ENCODE measurements at regions not wholly inside any gene's neighbourhood (a gene's known extent, or its start where the extent isn't known, plus 50 kb on each side); places are given as distances from the start of the nearest gene placed in this dataset.

- intact Hi-C loops (cut with micrococcal nuclease; ENCODE audit: unreplicated experiment), result no loop called here
- no peaks in the 10 kb centered on the region for H3K4me1 ChIP-seq (ENCODE audit: insufficient read depth, low read length, poor library complexity, severe bottlenecking)
- H3K79me2 ChIP-seq (ENCODE audit: insufficient read depth, low read depth, low read length), result no peaks in the 10 kb centered on the region
- H3K4me3 ChIP-seq (ENCODE audit: low read depth, low read length, poor library complexity, severe bottlenecking), result no peak overlapping the region
- no peaks in the 10 kb centered on the region for H3K9me3 ChIP-seq (ENCODE audit: low read length)
- H3K36me3 ChIP-seq (ENCODE audit: insufficient read depth, low read length), result no peaks in the 10 kb centered on the region
- H2AFZ ChIP-seq (ENCODE audit: low read length), result no peak overlapping the region
- no peaks in the 10 kb centered on the region for H3K9me2 ChIP-seq (ENCODE audit: insufficient read depth, low read length)
- BruUV-seq (replicated peaks), result no TSS peak
- ChIA-PET CTCF (ENCODE audit: unreplicated experiment) (no interaction called here), POLR2A (no interaction called here)
- DNase-seq (ENCODE audit: low spot score), result no peak
- TF ChIP-seq CTCF (conservative IDR thresholded peaks at IDR 0.05; ENCODE audit: low read length) (no peak), EZH2phosphoT487 (IDR thresholded peaks at IDR 0.05; ENCODE audit: borderline replicate concordance, low read depth, low read length) (no peak)
- no peak overlapping the region for H3K4me2 ChIP-seq (ENCODE audit: low read length)
- no peaks in the 10 kb centered on the region for H4K20me1 ChIP-seq (ENCODE audit: insufficient read depth, low read length)
- H3K27ac ChIP-seq (ENCODE audit: low read depth, low read length, poor library complexity, severe bottlenecking), result no peak overlapping the region
These were observed 494.1 kb upstream of the DPPA4 start for GRCh38 chr3:109831403-109831802.

GRCh38 chr3:109835958-109836357 is 498.6 kb upstream of the DPPA4 start:
- Histone ChIP-seq H3K9me2 (ENCODE audit: insufficient read depth, low read length) (no peaks in the 10 kb centered on the region), H3K79me2 (ENCODE audit: insufficient read depth, low read depth, low read length) (no peaks in the 10 kb centered on the region), H3K27ac (ENCODE audit: low read depth, low read length, poor library complexity, severe bottlenecking) (no peak overlapping the region), H2AFZ (ENCODE audit: low read length) (no peak overlapping the region), H3K9me3 (ENCODE audit: low read length) (no peaks in the 10 kb centered on the region), H3K4me2 (ENCODE audit: low read length) (no peak overlapping the region), H3K36me3 (ENCODE audit: insufficient read depth, low read length) (no peaks in the 10 kb centered on the region), H3K4me3 (ENCODE audit: low read depth, low read length, poor library complexity, severe bottlenecking) (no peak overlapping the region), H3K4me1 (ENCODE audit: insufficient read depth, low read length, poor library complexity, severe bottlenecking) (no peaks in the 10 kb centered on the region), H4K20me1 (ENCODE audit: insufficient read depth, low read length) (no peaks in the 10 kb centered on the region)
- CTCF ChIA-PET (ENCODE audit: unreplicated experiment), result no interaction called here
- POLR2A ChIA-PET, result interaction anchor here (1.1 kb wide), 1 partner anchor 43 kb away, joined by 3 read pairs; no protein-coding TSS in a partner anchor
- intact Hi-C loops (cut with micrococcal nuclease; ENCODE audit: unreplicated experiment), result no loop called here
- no peak for TF ChIP-seq EZH2phosphoT487 (IDR thresholded peaks at IDR 0.05; ENCODE audit: borderline replicate concordance, low read depth, low read length)
- no peak for TF ChIP-seq CTCF (conservative IDR thresholded peaks at IDR 0.05; ENCODE audit: low read length)
- BruUV-seq (replicated peaks), result no TSS peak
- DNase-seq (ENCODE audit: low spot score), result no peak

GRCh38 chr3:109851854-109852253 is 514.5 kb upstream of the DPPA4 start:
- no peaks in the 10 kb centered on the region; the same call in 1 of the 2 replicates for H3K9me3 ChIP-seq (ENCODE audit: low read length)
- ChIA-PET POLR2A (interaction anchor here (0.5 kb wide), 1 partner anchor 22 kb away, joined by 3 read pairs; no protein-coding TSS in a partner anchor), CTCF (ENCODE audit: unreplicated experiment) (no interaction called here)
- no TSS peak for BruUV-seq (replicated peaks)
- no peak overlapping the region for H3K4me2 ChIP-seq (ENCODE audit: low read length)
- H3K9me2 ChIP-seq (ENCODE audit: insufficient read depth, low read length), result no peaks in the 10 kb centered on the region
- no peak overlapping the region for H3K4me3 ChIP-seq (ENCODE audit: low read depth, low read length, poor library complexity, severe bottlenecking)
- H3K79me2 ChIP-seq (ENCODE audit: insufficient read depth, low read depth, low read length), result no peaks in the 10 kb centered on the region
- TF ChIP-seq EZH2phosphoT487 (IDR thresholded peaks at IDR 0.05; ENCODE audit: borderline replicate concordance, low read depth, low read length), result no peak
- no peak for TF ChIP-seq CTCF (conservative IDR thresholded peaks at IDR 0.05; ENCODE audit: low read length)
- no peak for DNase-seq (ENCODE audit: low spot score)
- H3K36me3 ChIP-seq (ENCODE audit: insufficient read depth, low read length), result no peaks in the 10 kb centered on the region
- no peaks in the 10 kb centered on the region for H4K20me1 ChIP-seq (ENCODE audit: insufficient read depth, low read length)
- no peak overlapping the region for H2AFZ ChIP-seq (ENCODE audit: low read length)
- no peak overlapping the region for H3K27ac ChIP-seq (ENCODE audit: low read depth, low read length, poor library complexity, severe bottlenecking)
- intact Hi-C loops (cut with micrococcal nuclease; ENCODE audit: unreplicated experiment), result no loop called here
- no peaks in the 10 kb centered on the region for H3K4me1 ChIP-seq (ENCODE audit: insufficient read depth, low read length, poor library complexity, severe bottlenecking)
